IPS-15b (cell line): ENCODE measurements at regions not wholly inside any gene's neighbourhood (a gene's known extent, or its start where the extent isn't known, plus 50 kb on each side); places are given as distances from the start of the nearest gene placed in this dataset.

ENCODE experiments used
- H3K27me3 ChIP-seq: one replicate; pipeline ENCODE4 v1.6.1; 2013; ENCODE audit warnings: low read length; ENCODE audit not compliant: control insufficient read depth, insufficient read depth
- H3K36me3 ChIP-seq: one replicate; pipeline ENCODE4 v1.6.1; 2013; ENCODE audit warnings: low read length; ENCODE audit not compliant: control insufficient read depth, insufficient read depth
- H3K4me1 ChIP-seq: one replicate; pipeline ENCODE4 v1.6.1; 2013; ENCODE audit warnings: mild to moderate bottlenecking, low read length; ENCODE audit not compliant: control insufficient read depth, insufficient read depth
- H3K4me3 ChIP-seq: one replicate; pipeline ENCODE4 v1.5.1; 2013; ENCODE audit warnings: low read depth, low read length
- H3K9ac ChIP-seq: one replicate; pipeline ENCODE4 v1.6.1; 2013; ENCODE audit warnings: low read depth, mild to moderate bottlenecking, low read length
- H3K9me3 ChIP-seq: one replicate; pipeline ENCODE4 v1.6.1; 2013; ENCODE audit warnings: mild to moderate bottlenecking, low read length; ENCODE audit not compliant: control insufficient read depth, insufficient read depth

GRCh38 chr12:77615332-77615731, 215.4 kb upstream of the NAV3 start:
- Histone ChIP-seq H3K9ac (no peak overlapping the region), H3K27me3 (no peaks in the 10 kb centered on the region), H3K36me3 (no peaks in the 10 kb centered on the region), H3K4me1 (no peaks in the 10 kb centered on the region), H3K9me3 (no peaks in the 10 kb centered on the region), H3K4me3 (no peak overlapping the region)

GRCh38 chr12:77613411-77613810, 217.3 kb upstream of the NAV3 start:
- no peaks in the 10 kb centered on the region for H3K9me3 ChIP-seq
- no peak overlapping the region for H3K4me3 ChIP-seq
- no peaks in the 10 kb centered on the region for H3K4me1 ChIP-seq
- H3K27me3 ChIP-seq = no peaks in the 10 kb centered on the region
- H3K9ac ChIP-seq = no peak overlapping the region
- no peaks in the 10 kb centered on the region for H3K36me3 ChIP-seq

GRCh38 chr12:77610446-77610845, 220.2 kb upstream of the NAV3 start:
- no peaks in the 10 kb centered on the region for H3K9me3 ChIP-seq
- H3K9ac ChIP-seq = no peak overlapping the region
- H3K4me1 ChIP-seq = no peaks in the 10 kb centered on the region
- H3K4me3 ChIP-seq = no peak overlapping the region
- H3K36me3 ChIP-seq = no peaks in the 10 kb centered on the region
- H3K27me3 ChIP-seq = no peaks in the 10 kb centered on the region

- Histone ChIP-seq H3K4me1 (no peaks in the 10 kb centered on the region), H3K27me3 (no peaks in the 10 kb centered on the region), H3K4me3 (no peak overlapping the region), H3K36me3 (no peaks in the 10 kb centered on the region), H3K9ac (no peak overlapping the region), H3K9me3 (no peaks in the 10 kb centered on the region)
These were observed 221.7 kb upstream of the NAV3 start for GRCh38 chr12:77609016-77609415.

GRCh38 chr12:77608271-77608824, 222.3 kb upstream of the NAV3 start:
- H3K9me3 ChIP-seq = no peaks in the 10 kb centered on the region
- H3K27me3 ChIP-seq = no peaks in the 10 kb centered on the region
- H3K4me3 ChIP-seq = no peak overlapping the region
- H3K36me3 ChIP-seq = no peaks in the 10 kb centered on the region
- no peaks in the 10 kb centered on the region for H3K4me1 ChIP-seq
- H3K9ac ChIP-seq = no peak overlapping the region

GRCh38 chr12:77606348-77606747, 224.3 kb upstream of the NAV3 start:
- no peaks in the 10 kb centered on the region for H3K27me3 ChIP-seq
- H3K9me3 ChIP-seq = no peaks in the 10 kb centered on the region
- no peaks in the 10 kb centered on the region for H3K36me3 ChIP-seq
- H3K4me1 ChIP-seq = no peaks in the 10 kb centered on the region
- H3K4me3 ChIP-seq = no peak overlapping the region
- H3K9ac ChIP-seq = no peak overlapping the region

GRCh38 chr12:77603946-77604345, 226.7 kb upstream of the NAV3 start:
- Histone ChIP-seq H3K36me3 (no peaks in the 10 kb centered on the region), H3K4me1 (no peaks in the 10 kb centered on the region), H3K27me3 (no peaks in the 10 kb centered on the region), H3K9me3 (no peaks in the 10 kb centered on the region), H3K9ac (no peak overlapping the region), H3K4me3 (no peak overlapping the region)

- Histone ChIP-seq H3K36me3 (no peaks in the 10 kb centered on the region), H3K27me3 (no peaks in the 10 kb centered on the region), H3K4me3 (no peak overlapping the region), H3K9ac (no peak overlapping the region), H3K9me3 (no peaks in the 10 kb centered on the region), H3K4me1 (no peaks in the 10 kb centered on the region)
These were observed 229.6 kb upstream of the NAV3 start for GRCh38 chr12:77601069-77601468.

GRCh38 chr12:77600468-77600843, 230.2 kb upstream of the NAV3 start:
- Histone ChIP-seq H3K9me3 (no peaks in the 10 kb centered on the region), H3K4me3 (no peak overlapping the region), H3K4me1 (no peaks in the 10 kb centered on the region), H3K9ac (no peak overlapping the region), H3K36me3 (no peaks in the 10 kb centered on the region), H3K27me3 (no peaks in the 10 kb centered on the region)

GRCh38 chr12:77599782-77600467, 230.8 kb upstream of the NAV3 start:
- no peaks in the 10 kb centered on the region for H3K27me3 ChIP-seq
- H3K4me3 ChIP-seq = no peak overlapping the region
- H3K9ac ChIP-seq = no peak overlapping the region
- H3K4me1 ChIP-seq = no peaks in the 10 kb centered on the region
- no peaks in the 10 kb centered on the region for H3K36me3 ChIP-seq
- H3K9me3 ChIP-seq = no peaks in the 10 kb centered on the region

GRCh38 chr12:77594366-77594765, 236.3 kb upstream of the NAV3 start:
- H3K4me1 ChIP-seq = no peaks in the 10 kb centered on the region
- no peak overlapping the region for H3K4me3 ChIP-seq
- H3K9me3 ChIP-seq = no peaks in the 10 kb centered on the region
- no peaks in the 10 kb centered on the region for H3K27me3 ChIP-seq
- H3K9ac ChIP-seq = no peak overlapping the region
- no peaks in the 10 kb centered on the region for H3K36me3 ChIP-seq

- H3K27me3 ChIP-seq = no peaks in the 10 kb centered on the region
- H3K9ac ChIP-seq = no peak overlapping the region
- H3K9me3 ChIP-seq = no peaks in the 10 kb centered on the region
- no peak overlapping the region for H3K4me3 ChIP-seq
- H3K36me3 ChIP-seq = no peaks in the 10 kb centered on the region
- no peaks in the 10 kb centered on the region for H3K4me1 ChIP-seq
These were observed 237.9 kb upstream of the NAV3 start for GRCh38 chr12:77592836-77593235.
